ENCODE measurements at regions not wholly inside any gene's neighbourhood (a gene's known extent, or its start where the extent isn't known, plus 50 kb on each side); places are given as distances from the start of the nearest gene placed in this dataset.

- Histone ChIP-seq H3K36me3 (ENCODE audit: low read length) (no peaks in the 10 kb centered on the region), H3K9me2 (replicated peaks; ENCODE audit: insufficient read depth, low read length) (no peaks in the 10 kb centered on the region), H3K27me3 (ENCODE audit: low read length) (no peaks in the 10 kb centered on the region), H3F3A (ENCODE audit: insufficient read depth) (no peaks in the 10 kb centered on the region), H3K9me3 (ENCODE audit: insufficient read depth, low read length) (no peaks in the 10 kb centered on the region), H3K9ac (ENCODE audit: low read length) (no peak overlapping the region), H3K4me2 (ENCODE audit: low read depth, low read length, poor library complexity, severe bottlenecking) (no peak overlapping the region), H3K27ac (ENCODE audit: low read depth, low read length) (no peak overlapping the region), H4K20me1 (ENCODE audit: low read depth, low read length) (no peaks in the 10 kb centered on the region), H3K4me3 (ENCODE audit: insufficient read depth, low read length, poor library complexity, severe bottlenecking) (no peak overlapping the region), H3K79me2 (ENCODE audit: insufficient read depth, low read length) (no peaks in the 10 kb centered on the region), H2AFZ (ENCODE audit: low read depth, low read length, severe bottlenecking) (no peak overlapping the region)
- TF ChIP-seq CTCF (IDR thresholded peaks at IDR 0.05; ENCODE audit: insufficient read depth, low read length, poor library complexity, severe bottlenecking) (no peak), EZH2phosphoT487 (conservative IDR thresholded peaks at IDR 0.05; ENCODE audit: low read length) (no peak)
These were observed 138.2 kb upstream of the SPTLC3 start for GRCh38 chr20:12870588-12870987.

DNA sequence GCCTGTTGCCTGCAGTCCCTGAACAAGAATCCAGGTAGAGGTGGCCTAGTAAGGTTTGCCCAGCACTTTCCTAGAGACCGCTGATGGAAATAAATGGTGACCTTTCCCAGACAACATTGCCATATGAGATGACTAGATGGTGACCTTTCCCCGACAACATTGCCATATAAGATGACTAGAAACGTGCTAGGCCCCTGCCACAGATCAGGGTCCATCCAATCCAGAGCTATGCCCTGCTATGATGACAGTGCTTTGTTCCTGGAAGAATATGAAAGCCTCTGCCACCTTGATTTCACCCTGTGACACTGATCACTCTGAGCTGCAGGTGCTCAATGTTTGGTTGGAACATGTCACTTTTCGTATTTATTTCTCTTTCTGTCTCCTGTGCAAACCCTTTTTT lies 133.8 kb upstream of the SPTLC3 start:
- Histone ChIP-seq H3K4me2 (ENCODE audit: low read depth, low read length, poor library complexity, severe bottlenecking) (no peak overlapping the region), H3K4me3 (ENCODE audit: insufficient read depth, low read length, poor library complexity, severe bottlenecking) (no peak overlapping the region), H2AFZ (ENCODE audit: low read depth, low read length, severe bottlenecking) (no peak overlapping the region), H4K20me1 (ENCODE audit: low read depth, low read length) (no peaks in the 10 kb centered on the region), H3K36me3 (ENCODE audit: low read length) (no peaks in the 10 kb centered on the region), H3K27ac (ENCODE audit: low read depth, low read length) (no peak overlapping the region), H3K9me3 (ENCODE audit: insufficient read depth, low read length) (no peaks in the 10 kb centered on the region), H3K9ac (ENCODE audit: low read length) (no peak overlapping the region), H3K27me3 (ENCODE audit: low read length) (no peaks in the 10 kb centered on the region), H3K9me2 (replicated peaks; ENCODE audit: insufficient read depth, low read length) (no peaks in the 10 kb centered on the region), H3F3A (ENCODE audit: insufficient read depth) (no peaks in the 10 kb centered on the region), H3K79me2 (ENCODE audit: insufficient read depth, low read length) (no peaks in the 10 kb centered on the region)
- TF ChIP-seq CTCF (IDR thresholded peaks at IDR 0.05; ENCODE audit: insufficient read depth, low read length, poor library complexity, severe bottlenecking), result no peak
- TF ChIP-seq EZH2phosphoT487 (conservative IDR thresholded peaks at IDR 0.05; ENCODE audit: low read length), result no peak

DNA sequence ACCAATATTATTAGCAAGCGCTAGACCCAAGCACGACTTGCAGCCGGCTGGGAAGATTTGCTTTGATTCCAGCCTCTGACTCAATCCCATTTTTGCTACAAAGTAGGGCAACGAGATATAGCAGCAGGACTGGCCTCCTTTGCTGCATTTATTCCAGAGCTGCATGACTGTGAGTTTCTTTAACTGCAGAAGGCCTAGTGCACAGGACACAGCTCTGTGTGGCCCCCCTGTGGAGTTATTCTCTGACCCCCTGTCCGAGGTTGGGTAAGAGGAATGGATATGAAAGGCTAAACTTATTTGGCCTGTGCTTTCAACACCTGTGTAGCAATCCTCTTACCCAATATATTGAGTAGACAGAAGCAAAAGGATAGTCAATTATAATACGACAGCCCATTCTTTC lies 133.3 kb upstream of the SPTLC3 start:
- no peaks in the 10 kb centered on the region for H3K27me3 ChIP-seq (ENCODE audit: low read length)
- H3K4me3 ChIP-seq (ENCODE audit: insufficient read depth, low read length, poor library complexity, severe bottlenecking), result no peak overlapping the region
- no peaks in the 10 kb centered on the region for H3K9me3 ChIP-seq (ENCODE audit: insufficient read depth, low read length)
- H2AFZ ChIP-seq (ENCODE audit: low read depth, low read length, severe bottlenecking), result no peak overlapping the region
- H3K9me2 ChIP-seq (replicated peaks; ENCODE audit: insufficient read depth, low read length), result no peaks in the 10 kb centered on the region
- no peak overlapping the region for H3K27ac ChIP-seq (ENCODE audit: low read depth, low read length)
- H3K36me3 ChIP-seq (ENCODE audit: low read length), result no peaks in the 10 kb centered on the region
- H4K20me1 ChIP-seq (ENCODE audit: low read depth, low read length), result no peaks in the 10 kb centered on the region
- no peaks in the 10 kb centered on the region for H3K79me2 ChIP-seq (ENCODE audit: insufficient read depth, low read length)
- H3F3A ChIP-seq (ENCODE audit: insufficient read depth), result no peaks in the 10 kb centered on the region
- no peak overlapping the region for H3K9ac ChIP-seq (ENCODE audit: low read length)
- TF ChIP-seq EZH2phosphoT487 (conservative IDR thresholded peaks at IDR 0.05; ENCODE audit: low read length) (no peak), CTCF (IDR thresholded peaks at IDR 0.05; ENCODE audit: insufficient read depth, low read length, poor library complexity, severe bottlenecking) (no peak)
- no peak overlapping the region for H3K4me2 ChIP-seq (ENCODE audit: low read depth, low read length, poor library complexity, severe bottlenecking)
